Inflammatory macrophage treated with lipopolysaccharide for 4 hours (primary cell): ENCODE measurements at regions not wholly inside any gene's neighbourhood (a gene's known extent, or its start where the extent isn't known, plus 50 kb on each side); places are given as distances from the start of the nearest gene placed in this dataset.
"Not testable (repeated sequence)": the region's sequence is repeated elsewhere in the genome, so short reads cannot be mapped to it uniquely, and the experiment has no call there.

ENCODE experiments used
- DNase-seq: peaks from one replicate; pipeline ENCODE4 v3.0.0-alpha.2; 2020

- DNase-seq, result no peak
These were observed 998.9 kb downstream of the TLE1 start for GRCh38 chr9:80690349-80690939.

GRCh38 chr9:80679916-80680315 lies 1009.4 kb downstream of the TLE1 start:
- DNase-seq, result no peak

- DNase-seq, result no peak
These were observed 1010.4 kb downstream of the TLE1 start for GRCh38 chr9:80678906-80679305.

- no peak for DNase-seq
These were observed 1015.9 kb downstream of the TLE1 start for GRCh38 chr9:80673496-80673895.

- no peak for DNase-seq
These were observed 1023.9 kb downstream of the TLE1 start for GRCh38 chr9:80665479-80665878.

- DNase-seq, result peak; percentile 2
These were observed 1024.8 kb downstream of the TLE1 start for GRCh38 chr9:80664327-80665210.

- DNase-seq, result not testable (repeated sequence)
These were observed 1029.6 kb downstream of the TLE1 start for GRCh38 chr9:80659751-80660150.

- DNase-seq, result no peak
These were observed 1038.3 kb downstream of the TLE1 start for GRCh38 chr9:80651044-80651443.

GRCh38 chr9:80649496-80649895 lies 1039.9 kb downstream of the TLE1 start:
- DNase-seq, result no peak

GRCh38 chr9:80649001-80649420 lies 1040.3 kb downstream of the TLE1 start:
- DNase-seq, result no peak

GRCh38 chr9:80648336-80648735 lies 1041.0 kb downstream of the TLE1 start:
- DNase-seq, result no peak

GRCh38 chr9:80646211-80646610 lies 1043.1 kb downstream of the TLE1 start:
- DNase-seq, result no peak

GRCh38 chr9:80644044-80644443 lies 1045.3 kb downstream of the TLE1 start:
- DNase-seq, result no peak

GRCh38 chr9:80635065-80635464 lies 1054.3 kb downstream of the TLE1 start:
- DNase-seq, result no peak

- no peak for DNase-seq
These were observed 1057.3 kb downstream of the TLE1 start for GRCh38 chr9:80632041-80632440.

GRCh38 chr9:80622508-80622907 lies 1050.7 kb downstream of the TLE4 start:
- no peak for DNase-seq

GRCh38 chr9:80619356-80619755 lies 1047.6 kb downstream of the TLE4 start:
- no peak for DNase-seq

GRCh38 chr9:80615964-80616363 lies 1044.2 kb downstream of the TLE4 start:
- DNase-seq, result no peak

GRCh38 chr9:80605793-80606192 lies 1034.0 kb downstream of the TLE4 start:
- no peak for DNase-seq

- no peak for DNase-seq
These were observed 1033.4 kb downstream of the TLE4 start for GRCh38 chr9:80605129-80605528.

- DNase-seq, result no peak
These were observed 1030.5 kb downstream of the TLE4 start for GRCh38 chr9:80602291-80602690.

- DNase-seq, result no peak
These were observed 1024.8 kb downstream of the TLE4 start for GRCh38 chr9:80596579-80596978.

GRCh38 chr9:80595192-80595591 lies 1023.4 kb downstream of the TLE4 start:
- DNase-seq, result no peak

- no peak for DNase-seq
These were observed 1020.6 kb downstream of the TLE4 start for GRCh38 chr9:80592413-80592812.
